Esophagus squamous epithelium (tissue), 5 donors: ENCODE measurements at regions not wholly inside any gene's neighbourhood (a gene's known extent, or its start where the extent isn't known, plus 50 kb on each side); places are given as distances from the start of the nearest gene placed in this dataset.

Experiments used
- DNase-seq: peaks from one replicate; lab custom pipeline; 2025; lab: John Stamatoyannopoulos, UW
- H3K27ac ChIP-seq, 4 donors: fragments of 200-600 bp; sonication (generic); one replicate each; pipeline ENCODE4 v1.5.1; 2016 to 2019; ENCODE audit warnings: mild to moderate bottlenecking in 1 of 4
- H3K27me3 ChIP-seq, 4 donors: fragments of 200-600 bp; sonication (generic); 1 replicate in 3 of 4; 2 replicates in 1 of 4; pipeline versions ENCODE4 v1.5.1 to v1.6.0; 2017 to 2021; ENCODE audit warnings: antibody characterized with exemption in 1 of 4
- H3K36me3 ChIP-seq, 3 donors: fragments of 200-600 bp; sonication (generic); one replicate each; pipeline ENCODE4 v1.5.1; 2016 to 2019
- H3K4me1 ChIP-seq, 3 donors: fragments of 200-600 bp; sonication (generic); one replicate each; pipeline ENCODE4 v1.5.1; 2017 to 2019
- H3K4me3 ChIP-seq, 4 donors: fragments of 200-600 bp; sonication (generic); 1 replicate in 3 of 4; 2 replicates in 1 of 4; pipeline ENCODE4 v1.5.1; 2016 to 2019; ENCODE audit warnings: mild to moderate bottlenecking in 2 of 4, moderate library complexity in 1 of 4
- H3K9me3 ChIP-seq, 3 donors: fragments of 200-600 bp; sonication (generic); one replicate each; pipeline ENCODE4 v1.5.1; 2016 to 2019
- CTCF ChIP-seq, 6 experiments: fragments of 450-650 bp in 4 of 6; fragments of 200-600 bp in 2 of 6; sonication (generic) in 2 of 6; IDR thresholded peaks; one replicate each; pipeline ENCODE4 v1.5.1; 2016 to 2019; ENCODE audit warnings: antibody characterized with exemption in 6 of 6, mild to moderate bottlenecking in 4 of 6, moderate library complexity in 4 of 6
- POLR2A ChIP-seq, 4 donors: fragments of 450-650 bp; IDR thresholded peaks; one replicate each; pipeline ENCODE4 v1.6.1; 2017; ENCODE audit warnings: antibody characterized with exemption in 4 of 4, mild to moderate bottlenecking in 4 of 4, moderate library complexity in 3 of 4
- WGBS, 2 donors: methylation state at CpG; one replicate each; pipeline ENCODE4 v1.1.5; 2018; 5-methylcytosine and 5-hydroxymethylcytosine counted together
- intact Hi-C: fragments of 100-400 bp; cut with DNase I; formaldehyde crosslinking; loops from one replicate; pipeline ENCODE4 v1.15.0; 2022
- donor health status: DM: yes; HTN: yes; CAD: no.

- DNase-seq, result no peak
- no peaks in the 10 kb centered on the region for H3K9me3 ChIP-seq
- 77 to 87% methylated on average over 1 of the region's 1 CpG for WGBS, 2 donors
- no peaks in the 10 kb centered on the region for H3K27me3 ChIP-seq
- intact Hi-C loops, result no loop called here
- no peak overlapping the region for H3K27ac ChIP-seq
- H3K4me1 ChIP-seq, result peaks cover 0 to 4% (median 0%) of the 10 kb centered on the region in 3 donors
- H3K4me3 ChIP-seq, result no peak overlapping the region
- no peaks in the 10 kb centered on the region for H3K36me3 ChIP-seq
- TF ChIP-seq POLR2A (IDR thresholded peaks at IDR 0.05) (no peak), CTCF (IDR thresholded peaks at IDR 0.05) (no peak)
These were observed 101.2 kb upstream of the ITGA6 start for GRCh38 chr2:172326211-172326509.

- WGBS, 2 donors, result 74 to 90% methylated on average over 3 of the region's 3 CpGs
- Histone ChIP-seq H3K27me3 (no peaks in the 10 kb centered on the region), H3K9me3 (no peaks in the 10 kb centered on the region), H3K36me3 (no peaks in the 10 kb centered on the region), H3K4me1 (peaks cover 0 to 4% (median 0%) of the 10 kb centered on the region in 3 donors), H3K4me3 (no peak overlapping the region), H3K27ac (no peak overlapping the region)
- DNase-seq, result no peak
- TF ChIP-seq CTCF (IDR thresholded peaks at IDR 0.05) (no peak), POLR2A (IDR thresholded peaks at IDR 0.05) (no peak)
- intact Hi-C loops, result no loop called here
These were observed 99.1 kb upstream of the ITGA6 start for GRCh38 chr2:172328103-172328841.

GRCh38 chr2:172329416-172329773 is 98.0 kb upstream of the ITGA6 start:
- no peak for TF ChIP-seq CTCF (IDR thresholded peaks at IDR 0.05)
- no peak for TF ChIP-seq POLR2A (IDR thresholded peaks at IDR 0.05)
- peaks cover 0 to 4% (median 0%) of the 10 kb centered on the region in 3 donors for H3K4me1 ChIP-seq
- no peaks in the 10 kb centered on the region for H3K9me3 ChIP-seq
- intact Hi-C loops, result no loop called here
- DNase-seq, result no peak
- H3K4me3 ChIP-seq, result no peak overlapping the region
- peak overlapping the region in 2 of 4 donors; percentile 63 to 68 for H3K27ac ChIP-seq
- no peaks in the 10 kb centered on the region for H3K36me3 ChIP-seq
- H3K27me3 ChIP-seq, result no peaks in the 10 kb centered on the region
- 83 to 100% methylated on average over 1 to 2 of the region's 2 CpGs for WGBS, 2 donors

- no peak overlapping the region for H3K4me3 ChIP-seq
- H3K9me3 ChIP-seq, result no peaks in the 10 kb centered on the region
- no peak for TF ChIP-seq CTCF (IDR thresholded peaks at IDR 0.05)
- no peak for TF ChIP-seq POLR2A (IDR thresholded peaks at IDR 0.05)
- no peak for DNase-seq
- no peaks in the 10 kb centered on the region for H3K27me3 ChIP-seq
- intact Hi-C loops, result no loop called here
- peak overlapping the region in 2 of 4 donors; percentile 66 to 68 for H3K27ac ChIP-seq
- H3K36me3 ChIP-seq, result no peaks in the 10 kb centered on the region
- 57 to 72% methylated on average over 14 of the region's 14 CpGs for WGBS, 2 donors
- H3K4me1 ChIP-seq, result peaks cover 0 to 4% (median 0%) of the 10 kb centered on the region in 3 donors
These were observed 97.4 kb upstream of the ITGA6 start for GRCh38 chr2:172329774-172330671.

- no peaks in the 10 kb centered on the region for H3K36me3 ChIP-seq
- DNase-seq, result no peak
- TF ChIP-seq POLR2A (IDR thresholded peaks at IDR 0.05) (no peak), CTCF (IDR thresholded peaks at IDR 0.05) (no peak)
- 78 to 89% methylated on average over 8 of the region's 8 CpGs for WGBS, 2 donors
- peaks cover 0 to 14% (median 0%) of the 10 kb centered on the region in 3 donors for H3K4me1 ChIP-seq
- no peaks in the 10 kb centered on the region for H3K27me3 ChIP-seq
- intact Hi-C loops, result no loop called here
- H3K27ac ChIP-seq, result no peak overlapping the region
- H3K9me3 ChIP-seq, result no peaks in the 10 kb centered on the region
- no peak overlapping the region for H3K4me3 ChIP-seq
These were observed 94.9 kb upstream of the ITGA6 start for GRCh38 chr2:172332507-172332906.
